ENCODE measurements at regions not wholly inside any gene's neighbourhood (a gene's known extent, or its start where the extent isn't known, plus 50 kb on each side); places are given as distances from the start of the nearest gene placed in this dataset.

- TF ChIP-seq, protein P1, sequence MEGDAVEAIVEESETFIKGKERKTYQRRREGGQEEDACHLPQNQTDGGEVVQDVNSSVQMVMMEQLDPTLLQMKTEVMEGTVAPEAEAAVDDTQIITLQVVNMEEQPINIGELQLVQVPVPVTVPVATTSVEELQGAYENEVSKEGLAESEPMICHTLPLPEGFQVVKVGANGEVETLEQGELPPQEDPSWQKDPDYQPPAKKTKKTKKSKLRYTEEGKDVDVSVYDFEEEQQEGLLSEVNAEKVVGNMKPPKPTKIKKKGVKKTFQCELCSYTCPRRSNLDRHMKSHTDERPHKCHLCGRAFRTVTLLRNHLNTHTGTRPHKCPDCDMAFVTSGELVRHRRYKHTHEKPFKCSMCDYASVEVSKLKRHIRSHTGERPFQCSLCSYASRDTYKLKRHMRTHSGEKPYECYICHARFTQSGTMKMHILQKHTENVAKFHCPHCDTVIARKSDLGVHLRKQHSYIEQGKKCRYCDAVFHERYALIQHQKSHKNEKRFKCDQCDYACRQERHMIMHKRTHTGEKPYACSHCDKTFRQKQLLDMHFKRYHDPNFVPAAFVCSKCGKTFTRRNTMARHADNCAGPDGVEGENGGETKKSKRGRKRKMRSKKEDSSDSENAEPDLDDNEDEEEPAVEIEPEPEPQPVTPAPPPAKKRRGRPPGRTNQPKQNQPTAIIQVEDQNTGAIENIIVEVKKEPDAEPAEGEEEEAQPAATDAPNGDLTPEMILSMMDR (IDR thresholded peaks at IDR 0.05 in 4 of 5, conservative IDR thresholded peaks at IDR 0.05 in 1 of 5), result no peak
- TF ChIP-seq POLR2A (IDR thresholded peaks at IDR 0.05), result no peak
These were observed 63.0 kb upstream of the FGF3 start for GRCh38 chr11:69882270-69882608.
